ENCODE measurements at regions not wholly inside any gene's neighbourhood (a gene's known extent, or its start where the extent isn't known, plus 50 kb on each side); places are given as distances from the start of the nearest gene placed in this dataset.

DNA sequence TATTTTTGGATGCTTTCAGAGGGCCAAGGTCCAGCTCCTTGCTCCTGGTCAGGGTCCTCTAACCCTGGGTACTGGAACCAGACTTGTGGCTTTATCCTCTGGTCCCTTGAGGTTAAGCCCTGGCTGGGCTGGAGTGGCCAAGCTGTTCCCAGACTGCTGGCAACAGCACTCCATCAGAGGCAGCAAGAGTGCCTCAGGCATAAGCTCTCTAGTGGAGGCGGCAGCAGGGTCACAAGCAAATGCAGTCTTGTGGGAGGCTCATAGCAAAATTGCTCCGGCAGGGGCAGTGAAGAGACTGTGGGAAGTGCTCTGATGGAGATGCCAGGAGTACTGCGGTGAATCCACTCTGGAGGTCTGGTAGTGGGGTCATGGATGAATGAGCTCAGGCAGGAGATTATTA is 128.9 kb upstream of the OTOS start:
- DNase-seq = no peak
- TF ChIP-seq POLR2A (IDR thresholded peaks at IDR 0.05) (no peak), CTCF (IDR thresholded peaks at IDR 0.05) (peak in 1 of 6 experiments; percentile 4)
- H3K9me3 ChIP-seq = no peaks in the 10 kb centered on the region
- no peaks in the 10 kb centered on the region for H3K36me3 ChIP-seq
- 55 to 56% methylated on average over 3 of the region's 3 CpGs for WGBS, 2 donors
- no peaks in the 10 kb centered on the region for H3K4me1 ChIP-seq
- no peak overlapping the region for H3K4me3 ChIP-seq (replicated peaks in 1 of 3)
- intact Hi-C loops (cut with DNase I) = no loop called here
- no peaks in the 10 kb centered on the region for H3K27me3 ChIP-seq
- H3K27ac ChIP-seq = no peak overlapping the region

DNA sequence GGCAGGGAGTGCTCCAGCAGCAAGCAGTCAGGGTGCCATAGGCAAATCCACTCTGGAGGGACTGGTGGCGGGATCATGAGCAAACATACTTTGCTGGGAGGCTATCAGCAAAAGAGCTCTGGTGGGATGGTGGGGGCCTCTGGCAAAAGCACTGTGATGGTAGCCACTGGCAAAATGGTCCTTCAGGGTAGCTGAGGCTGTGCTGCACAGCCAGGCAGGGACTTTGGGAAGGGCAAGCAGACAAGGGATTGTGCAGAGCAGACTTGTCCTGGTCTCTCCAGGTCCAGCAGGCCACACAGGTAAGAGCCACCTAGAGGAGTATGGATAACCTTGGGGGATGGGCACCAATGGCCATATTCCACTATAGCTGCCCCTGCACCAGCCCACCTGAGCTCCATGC is 129.4 kb upstream of the OTOS start:
- intact Hi-C loops (cut with DNase I) = no loop called here
- WGBS, 2 donors = 92 to 100% methylated on average over 1 of the region's 1 CpG
- Histone ChIP-seq H3K27me3 (no peaks in the 10 kb centered on the region), H3K27ac (no peak overlapping the region), H3K9me3 (no peaks in the 10 kb centered on the region), H3K4me1 (no peaks in the 10 kb centered on the region), H3K4me3 (replicated peaks in 1 of 3) (no peak overlapping the region), H3K36me3 (no peaks in the 10 kb centered on the region)
- TF ChIP-seq CTCF (IDR thresholded peaks at IDR 0.05) (no peak), POLR2A (IDR thresholded peaks at IDR 0.05) (no peak)
- no peak for DNase-seq

DNA sequence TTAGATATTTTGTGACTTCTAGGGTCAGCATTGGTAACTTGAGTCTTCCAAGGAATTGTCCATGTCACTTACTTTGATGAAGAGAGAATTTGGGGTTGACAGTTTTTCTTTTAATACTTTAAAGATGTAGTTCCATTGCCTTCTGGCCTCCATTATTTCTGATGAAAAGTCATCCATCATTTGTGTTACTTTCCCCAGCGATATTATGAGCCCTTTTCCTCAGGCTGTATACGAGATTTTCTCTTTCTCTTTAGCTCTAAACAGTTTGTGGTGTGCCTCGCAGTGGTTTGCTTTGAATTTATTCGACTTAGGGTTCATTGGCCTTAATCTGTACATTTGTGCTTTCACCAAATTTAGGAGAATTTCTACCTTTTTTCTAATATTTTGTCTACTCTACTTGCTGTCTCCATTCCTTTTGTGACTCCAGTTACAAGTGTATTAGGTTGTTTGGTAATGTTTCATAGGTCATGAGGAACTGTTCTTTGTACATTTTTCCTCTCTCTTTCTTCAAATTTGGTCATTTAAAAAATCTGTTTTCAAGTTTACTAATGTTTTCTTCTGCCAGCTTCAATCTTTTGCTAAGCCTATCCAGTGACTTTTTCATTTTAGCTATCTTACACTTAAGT is 131.4 kb upstream of the OTOS start:
- Histone ChIP-seq H3K9me3 (no peaks in the 10 kb centered on the region), H3K27ac (no peak overlapping the region), H3K27me3 (no peaks in the 10 kb centered on the region), H3K4me3 (replicated peaks in 1 of 3) (no peak overlapping the region), H3K4me1 (peaks cover 2 to 7% of the 10 kb centered on the region in 2 donors), H3K36me3 (no peaks in the 10 kb centered on the region)
- 73 to 82% methylated on average over 4 of the region's 4 CpGs for WGBS, 2 donors
- DNase-seq = no peak
- TF ChIP-seq POLR2A (IDR thresholded peaks at IDR 0.05) = no peak
- TF ChIP-seq CTCF (IDR thresholded peaks at IDR 0.05) = no peak
- intact Hi-C loops (cut with DNase I) = no loop called here

GRCh38 chr2:240275386-240275785 is 134.9 kb upstream of the OTOS start:
- no peak for DNase-seq
- Histone ChIP-seq H3K4me3 (replicated peaks in 1 of 3) (no peak overlapping the region), H3K27ac (no peak overlapping the region), H3K9me3 (no peaks in the 10 kb centered on the region), H3K4me1 (peaks cover 16 to 17% of the 10 kb centered on the region in 2 donors), H3K36me3 (no peaks in the 10 kb centered on the region), H3K27me3 (no peaks in the 10 kb centered on the region)
- intact Hi-C loops (cut with DNase I) = no loop called here
- 61 to 69% methylated on average over 2 of the region's 2 CpGs for WGBS, 2 donors
- TF ChIP-seq CTCF (IDR thresholded peaks at IDR 0.05) (no peak), POLR2A (IDR thresholded peaks at IDR 0.05) (no peak)

DNA sequence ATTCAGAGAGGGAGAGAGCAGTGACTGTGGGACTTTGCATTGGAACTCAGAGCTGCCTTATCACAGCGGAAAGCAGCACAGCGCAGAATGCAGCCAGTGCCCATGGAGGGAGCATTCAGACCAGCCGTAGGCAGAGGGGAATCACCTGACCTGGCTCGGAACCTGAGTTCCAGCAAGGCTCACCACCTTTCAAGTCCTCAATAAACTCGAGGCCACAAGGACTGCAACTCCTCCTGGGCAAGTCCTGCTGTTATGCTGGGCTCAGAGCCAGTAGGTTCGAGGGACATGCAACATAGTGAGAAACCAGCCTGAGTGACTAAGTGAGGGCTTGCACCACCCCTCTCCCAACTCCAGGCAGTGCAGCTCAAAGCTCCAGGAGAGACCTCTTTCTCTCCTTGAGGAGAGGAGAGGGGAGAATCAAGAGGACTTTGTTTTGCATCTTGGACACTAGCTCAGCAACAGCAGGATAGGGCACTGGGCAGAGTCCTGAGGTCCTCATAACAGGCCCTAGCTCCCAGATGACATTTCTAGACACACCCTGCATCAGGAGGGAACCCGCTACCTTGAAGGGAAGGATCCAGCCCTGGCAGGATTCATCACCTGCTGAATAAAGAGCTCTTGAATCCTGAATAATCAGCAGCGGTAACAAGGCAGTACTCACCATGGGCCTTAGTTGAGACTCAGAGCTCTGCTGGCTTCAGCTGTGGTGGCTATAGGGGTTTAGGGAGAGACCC is 136.8 kb upstream of the OTOS start:
- peak; percentile 94 for DNase-seq
- WGBS, 2 donors = 45 to 51% methylated on average over 8 of the region's 8 CpGs
- TF ChIP-seq CTCF (IDR thresholded peaks at IDR 0.05) (peak in 2 of 6 experiments; percentile 11 to 19), POLR2A (IDR thresholded peaks at IDR 0.05) (peak in 1 of 2 donors; percentile 17)
- Histone ChIP-seq H3K36me3 (no peaks in the 10 kb centered on the region), H3K27ac (peak overlapping the region in 2 of 3 donors; percentile 36 to 37), H3K27me3 (no peaks in the 10 kb centered on the region), H3K4me1 (peaks cover 16 to 17% of the 10 kb centered on the region in 2 donors), H3K4me3 (replicated peaks in 1 of 3) (no peak overlapping the region), H3K9me3 (no peaks in the 10 kb centered on the region)
- intact Hi-C loops (cut with DNase I) = no loop called here
